ENCODE measurements at regions not wholly inside any gene's neighbourhood (a gene's known extent, or its start where the extent isn't known, plus 50 kb on each side); places are given as distances from the start of the nearest gene placed in this dataset.

DNA sequence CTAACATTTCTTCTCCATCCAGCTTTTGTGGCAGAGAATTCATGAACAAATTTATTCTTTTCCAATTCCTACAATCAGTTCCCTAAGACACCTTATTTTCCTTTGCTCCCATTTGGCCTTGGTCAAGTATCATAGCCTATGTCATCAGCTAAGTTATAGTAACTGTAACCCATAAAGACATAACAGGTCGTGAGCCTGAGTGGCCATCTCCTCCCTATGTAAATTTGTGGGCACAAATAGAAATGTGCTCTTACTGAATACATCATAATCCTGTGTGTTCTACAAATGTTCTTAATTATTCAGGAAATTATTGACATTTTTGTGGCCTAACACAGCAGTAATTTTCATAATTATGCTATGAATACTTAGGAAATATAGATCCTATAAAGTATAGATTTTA, 108.9 kb upstream of the ZNF717 start:
- TF ChIP-seq POLR2A (IDR thresholded peaks at IDR 0.05; ENCODE audit: low read depth, low read length): no peak
- no peak for TF ChIP-seq MEF2A (IDR thresholded peaks at IDR 0.05; ENCODE audit: insufficient read depth, low read depth, low read length)
- H3K9ac ChIP-seq (ENCODE audit: control insufficient read depth, insufficient read depth, low read length): no peak overlapping the region
- WGBS (ENCODE audit: insufficient coverage, insufficient replicate concordance, low lambda C conversion rate, missing lambda C conversion rate): 0% methylated on average over 1 of the region's 1 CpG
- H3K9me3 ChIP-seq (replicated peaks; ENCODE audit: control insufficient read depth, insufficient read depth, low read length): no peaks in the 10 kb centered on the region
- POLR2A ChIA-PET: no interaction called here
- no peak overlapping the region for H3K4me3 ChIP-seq
- in situ Hi-C loops (cut with MboI) (no loop called here), intact Hi-C loops (cut with micrococcal nuclease; ENCODE audit: unreplicated experiment) (no loop called here)
- CTCF ChIA-PET: no interaction called here
- ATAC-seq (no peak), DNase-seq (ENCODE audit: low read depth, low spot score) (no peak), FAIRE-seq (no peak)
- H4K20me1 ChIP-seq (ENCODE audit: control insufficient read depth, insufficient read depth): no peaks in the 10 kb centered on the region
- no peak overlapping the region for H3K4me2 ChIP-seq (ENCODE audit: control insufficient read depth, insufficient read depth)
- H3K27ac ChIP-seq (ENCODE audit: control insufficient read depth, insufficient read depth): no peak overlapping the region
- no peaks in the 10 kb centered on the region for H3K36me3 ChIP-seq (ENCODE audit: control insufficient read depth in 2 of 2, insufficient read depth in 2 of 2, low read length in 1 of 2)
- RAD21 ChIA-PET (ENCODE audit: unreplicated experiment): no interaction called here
- BruUV-seq (replicated peaks): no TSS peak
- H3K79me2 ChIP-seq (ENCODE audit: control insufficient read depth, insufficient read depth, low read length): no peaks in the 10 kb centered on the region
- no peak overlapping the region for H2AFZ ChIP-seq (ENCODE audit: control insufficient read depth, low read depth, low read length)
- no peaks in the 10 kb centered on the region for H3K27me3 ChIP-seq (replicated peaks in 1 of 2; ENCODE audit: control insufficient read depth in 2 of 2, insufficient read depth in 2 of 2, low read length in 1 of 2)
- SMC1A ChIA-PET (ENCODE audit: uncharacterized antibody, unreplicated experiment): no interaction called here
- H3K4me1 ChIP-seq (ENCODE audit: control insufficient read depth, insufficient read depth, low read length): no peaks in the 10 kb centered on the region

- ATAC-seq: no peak
- Histone ChIP-seq H3K4me3 (no peak overlapping the region), H3K27me3 (replicated peaks in 1 of 2; ENCODE audit: control insufficient read depth in 2 of 2, insufficient read depth in 2 of 2, low read length in 1 of 2) (no peaks in the 10 kb centered on the region), H2AFZ (ENCODE audit: control insufficient read depth, low read depth, low read length) (no peak overlapping the region), H3K9me3 (replicated peaks; ENCODE audit: control insufficient read depth, insufficient read depth, low read length) (no peaks in the 10 kb centered on the region), H3K4me1 (ENCODE audit: control insufficient read depth, insufficient read depth, low read length) (no peaks in the 10 kb centered on the region), H3K79me2 (ENCODE audit: control insufficient read depth, insufficient read depth, low read length) (no peaks in the 10 kb centered on the region), H3K4me2 (ENCODE audit: control insufficient read depth, insufficient read depth) (no peak overlapping the region), H3K9ac (ENCODE audit: control insufficient read depth, insufficient read depth, low read length) (no peak overlapping the region), H3K36me3 (ENCODE audit: control insufficient read depth in 2 of 2, insufficient read depth in 2 of 2, low read length in 1 of 2) (no peaks in the 10 kb centered on the region), H3K27ac (ENCODE audit: control insufficient read depth, insufficient read depth) (no peak overlapping the region), H4K20me1 (ENCODE audit: control insufficient read depth, insufficient read depth) (no peaks in the 10 kb centered on the region)
- FAIRE-seq: no peak
- in situ Hi-C loops (cut with MboI) (no loop called here), intact Hi-C loops (cut with micrococcal nuclease; ENCODE audit: unreplicated experiment) (no loop called here)
- POLR2A ChIA-PET: no interaction called here
- no TSS peak for BruUV-seq (replicated peaks)
- DNase-seq (ENCODE audit: low read depth, low spot score): no peak
- 13% methylated on average over 4 of the region's 4 CpGs for WGBS (ENCODE audit: insufficient coverage, insufficient replicate concordance, low lambda C conversion rate, missing lambda C conversion rate)
- CTCF ChIA-PET: no interaction called here
- SMC1A ChIA-PET (ENCODE audit: uncharacterized antibody, unreplicated experiment): no interaction called here
- RAD21 ChIA-PET (ENCODE audit: unreplicated experiment): no interaction called here
- TF ChIP-seq IRF3 (IDR thresholded peaks at IDR 0.05) (no peak), KLF5 (IDR thresholded peaks at IDR 0.05; ENCODE audit: partially characterized antibody) (no peak), STAT3 (IDR thresholded peaks at IDR 0.05; ENCODE audit: low read depth, low read length) (no peak), RBBP5 (conservative IDR thresholded peaks at IDR 0.05) (no peak), ATF7 (IDR thresholded peaks at IDR 0.05; ENCODE audit: low read depth) (no peak), RAD21 (IDR thresholded peaks at IDR 0.05; ENCODE audit: insufficient read depth, low read depth, low read length) (no peak), RAD51 (IDR thresholded peaks at IDR 0.05) (no peak), NR2F1 (conservative IDR thresholded peaks at IDR 0.05) (no peak), ZBTB4 (CRISPR knock-in tag; IDR thresholded peaks at IDR 0.05) (no peak), IRF4 (IDR thresholded peaks at IDR 0.05; ENCODE audit: low read depth, low read length) (no peak), YBX1 (IDR thresholded peaks at IDR 0.05) (no peak), CREB1 (IDR thresholded peaks at IDR 0.05; ENCODE audit: low read depth) (no peak), HDAC2 (IDR thresholded peaks at IDR 0.05) (no peak), SMC3 (IDR thresholded peaks at IDR 0.05; ENCODE audit: borderline replicate concordance, low read length) (no peak)
- TF ChIP-seq, protein P1, sequence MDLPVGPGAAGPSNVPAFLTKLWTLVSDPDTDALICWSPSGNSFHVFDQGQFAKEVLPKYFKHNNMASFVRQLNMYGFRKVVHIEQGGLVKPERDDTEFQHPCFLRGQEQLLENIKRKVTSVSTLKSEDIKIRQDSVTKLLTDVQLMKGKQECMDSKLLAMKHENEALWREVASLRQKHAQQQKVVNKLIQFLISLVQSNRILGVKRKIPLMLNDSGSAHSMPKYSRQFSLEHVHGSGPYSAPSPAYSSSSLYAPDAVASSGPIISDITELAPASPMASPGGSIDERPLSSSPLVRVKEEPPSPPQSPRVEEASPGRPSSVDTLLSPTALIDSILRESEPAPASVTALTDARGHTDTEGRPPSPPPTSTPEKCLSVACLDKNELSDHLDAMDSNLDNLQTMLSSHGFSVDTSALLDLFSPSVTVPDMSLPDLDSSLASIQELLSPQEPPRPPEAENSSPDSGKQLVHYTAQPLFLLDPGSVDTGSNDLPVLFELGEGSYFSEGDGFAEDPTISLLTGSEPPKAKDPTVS (IDR thresholded peaks at IDR 0.05; ENCODE audit: low read depth, low read length): no peak
Observed at GRCh38 chr3:75896265-75896664, 110.9 kb upstream of the ZNF717 start.
